GM21390 (cell line): ENCODE measurements at regions not wholly inside any gene's neighbourhood (a gene's known extent, or its start where the extent isn't known, plus 50 kb on each side); places are given as distances from the start of the nearest gene placed in this dataset.
"Not testable (repeated sequence)": the region's sequence is repeated elsewhere in the genome, so short reads cannot be mapped to it uniquely, and the experiment has no call there.

Experiments
- ATAC-seq: cut with Tn5 transposase; IDR thresholded peaks from one replicate; pipeline ENCODE4 v1.9.1; 2021; ENCODE audit not compliant: unreplicated experiment

DNA sequence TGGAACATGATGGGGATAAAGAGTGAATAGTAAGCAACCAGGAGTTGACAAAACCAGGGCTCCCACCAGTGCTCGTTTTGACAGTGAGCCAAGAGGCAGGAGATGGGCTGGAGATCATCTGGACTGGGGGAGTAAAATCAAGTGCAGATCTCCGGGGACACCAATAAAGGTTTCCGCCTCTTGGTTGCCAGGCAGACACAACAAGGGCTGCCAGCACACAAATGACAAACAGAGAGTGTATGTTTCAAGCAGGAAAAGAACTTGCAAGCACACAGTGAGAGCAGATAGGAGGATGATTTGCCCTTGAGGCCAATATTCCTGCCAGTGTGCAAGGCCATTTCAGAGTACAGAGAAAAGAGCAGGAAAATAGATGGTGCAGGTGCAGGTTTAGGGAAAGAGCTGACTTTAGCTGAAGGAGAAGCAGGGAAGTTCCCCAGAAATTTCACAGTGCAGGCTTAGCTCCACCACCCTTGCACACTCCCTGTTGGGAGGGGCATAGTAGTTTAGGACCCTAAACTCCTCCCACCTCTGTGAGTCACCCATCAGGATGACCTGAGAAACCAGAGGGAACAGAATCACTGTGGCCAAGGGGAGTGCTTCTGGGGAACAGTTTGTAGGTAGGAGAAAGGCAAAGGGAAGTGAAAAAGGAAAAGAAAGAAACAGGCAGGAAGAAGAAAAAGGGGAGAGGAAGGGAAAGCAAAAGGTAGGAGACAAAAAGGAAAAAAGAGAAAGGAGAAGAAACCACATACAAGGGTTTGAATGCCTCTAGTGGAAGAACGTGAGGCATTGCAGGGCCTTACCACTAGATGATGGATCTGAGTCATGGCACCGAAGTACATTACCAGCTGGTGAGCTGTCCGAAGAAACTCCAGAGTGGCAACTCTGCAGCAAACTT, 404.4 kb downstream of the SLC6A15 start:
- ATAC-seq = peak; percentile 75

DNA sequence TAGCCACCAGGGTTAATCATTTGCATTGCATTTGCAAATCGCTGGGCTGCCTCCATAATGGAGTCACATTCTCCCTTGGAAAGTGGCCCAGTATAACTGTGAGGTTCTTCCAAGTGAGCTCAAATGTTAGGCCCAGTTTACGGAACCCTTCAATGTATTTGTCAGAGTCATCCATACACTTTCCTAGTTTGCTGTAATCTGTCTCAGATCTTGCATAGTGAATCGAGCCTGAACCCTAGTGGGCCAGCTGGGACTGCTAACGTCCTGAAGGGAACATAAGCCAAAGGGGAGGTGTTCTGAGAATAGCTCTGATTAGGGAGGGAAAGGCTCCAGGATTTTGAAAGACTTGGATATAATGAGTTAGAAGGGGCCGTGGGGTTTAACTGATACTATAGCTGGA, 406.3 kb downstream of the SLC6A15 start:
- ATAC-seq = no peak

- peak; percentile 88 for ATAC-seq
These were observed 409.5 kb downstream of the SLC6A15 start for GRCh38 chr12:84502907-84503787.

- no peak for ATAC-seq
These were observed 410.3 kb downstream of the SLC6A15 start for GRCh38 chr12:84502180-84502860.

DNA sequence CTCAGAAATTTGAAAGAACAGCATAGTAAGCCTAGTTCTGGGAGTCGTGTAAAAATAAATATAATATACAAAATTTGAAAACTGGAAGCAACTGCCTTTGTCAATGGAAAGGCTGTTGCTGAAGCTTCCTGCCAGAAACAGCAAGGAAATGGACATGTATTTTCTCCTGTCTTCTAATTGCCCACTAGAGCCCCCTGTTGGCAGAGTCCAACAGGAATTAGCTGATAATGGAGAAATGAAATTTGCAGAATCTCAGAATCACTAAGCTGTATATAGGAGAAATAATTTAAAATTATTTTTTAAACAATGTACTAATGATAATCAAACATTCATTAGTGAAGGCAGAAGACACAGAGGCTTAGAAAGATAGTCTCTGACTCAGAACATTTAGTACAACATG, 414.8 kb downstream of the SLC6A15 start:
- no peak for ATAC-seq

DNA sequence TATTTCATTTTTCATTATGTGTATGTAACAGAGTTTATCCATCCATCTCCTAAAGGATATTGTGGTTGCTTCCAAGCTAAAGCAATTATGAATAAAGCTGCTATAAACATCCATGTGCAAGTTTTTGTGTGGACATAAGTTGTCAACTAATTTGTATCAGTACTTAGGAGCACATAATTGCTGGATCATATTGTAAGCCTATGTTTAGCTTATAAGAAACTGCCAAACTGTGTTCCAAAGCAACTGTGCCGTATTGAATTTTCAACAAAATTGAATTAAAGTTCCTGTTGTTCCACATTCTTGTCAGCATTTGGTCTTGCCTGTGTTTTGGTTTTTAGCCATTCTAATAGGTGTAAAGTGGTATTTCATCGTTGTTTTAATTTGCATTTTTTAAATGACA, 416.9 kb downstream of the SLC6A15 start:
- no peak for ATAC-seq

DNA sequence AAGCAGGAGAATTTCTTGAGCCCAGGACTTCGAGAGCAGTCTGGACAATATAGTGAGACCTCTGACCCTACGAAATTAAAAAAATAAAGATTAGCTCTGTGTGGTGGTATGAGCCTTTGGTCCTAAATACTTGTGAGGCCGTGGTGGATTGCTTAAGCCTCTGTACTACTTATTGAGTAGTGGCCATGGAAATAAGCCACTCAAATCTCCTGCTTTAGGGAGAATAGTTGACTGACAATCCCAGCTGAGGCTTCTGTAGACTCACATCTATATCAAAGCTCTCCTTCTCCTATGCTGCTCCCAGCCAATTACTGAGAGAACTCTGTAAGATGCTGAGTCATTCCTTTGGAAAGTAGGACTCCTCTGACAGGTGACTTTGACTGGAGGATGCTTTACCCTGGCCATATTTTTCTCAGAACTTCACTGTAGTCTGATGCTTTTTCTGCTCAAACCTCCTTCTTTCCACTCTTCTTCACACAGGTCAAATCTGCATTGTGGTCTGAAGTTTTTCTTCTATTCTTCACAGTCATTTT, 420.2 kb downstream of the SLC6A15 start:
- ATAC-seq = no peak

- ATAC-seq = no peak
These were observed 427.8 kb downstream of the SLC6A15 start for GRCh38 chr12:84484798-84485197.

GRCh38 chr12:84480803-84481202, 431.8 kb downstream of the SLC6A15 start:
- no peak for ATAC-seq

DNA sequence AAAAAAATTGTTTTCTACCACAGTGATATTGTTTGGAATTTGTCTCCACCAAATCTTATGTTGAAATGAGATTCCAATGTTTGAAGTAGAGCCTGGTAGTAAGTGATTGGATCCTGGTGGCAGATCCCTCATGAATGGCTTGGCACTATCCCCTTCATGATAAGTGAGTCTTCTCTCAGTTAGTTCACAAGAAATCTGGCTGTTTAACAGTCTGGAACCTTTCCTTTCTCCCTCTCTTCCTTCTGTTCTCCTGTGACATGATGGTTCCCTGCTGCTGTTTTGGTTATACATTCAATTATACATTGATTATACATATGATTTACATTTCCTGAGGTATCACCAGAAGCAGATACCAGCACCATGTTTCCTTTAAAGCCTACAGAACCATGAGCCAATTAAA, 442.2 kb downstream of the SLC6A15 start:
- ATAC-seq = no peak

DNA sequence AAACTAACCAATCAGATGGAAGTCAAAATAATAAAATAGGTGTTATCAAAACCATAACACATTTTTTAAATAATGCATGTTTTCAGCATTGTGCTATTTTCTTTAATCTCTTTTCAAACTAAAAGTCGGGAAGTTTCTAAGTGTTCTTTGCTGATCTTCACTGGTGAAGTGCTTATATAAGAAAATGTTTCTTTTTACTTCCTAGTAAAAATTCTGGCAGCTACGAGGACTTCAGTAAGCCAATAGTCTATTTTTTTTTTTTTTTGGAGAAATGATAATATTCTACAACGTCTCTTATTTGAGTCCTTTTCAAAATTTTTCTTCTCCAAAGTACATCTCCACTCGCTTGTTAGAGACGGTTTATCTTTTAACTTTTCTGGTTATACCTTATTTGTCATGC, 448.0 kb downstream of the SLC6A15 start:
- no peak for ATAC-seq

- ATAC-seq = no peak
These were observed 448.7 kb downstream of the SLC6A15 start for GRCh38 chr12:84463741-84464495.

DNA sequence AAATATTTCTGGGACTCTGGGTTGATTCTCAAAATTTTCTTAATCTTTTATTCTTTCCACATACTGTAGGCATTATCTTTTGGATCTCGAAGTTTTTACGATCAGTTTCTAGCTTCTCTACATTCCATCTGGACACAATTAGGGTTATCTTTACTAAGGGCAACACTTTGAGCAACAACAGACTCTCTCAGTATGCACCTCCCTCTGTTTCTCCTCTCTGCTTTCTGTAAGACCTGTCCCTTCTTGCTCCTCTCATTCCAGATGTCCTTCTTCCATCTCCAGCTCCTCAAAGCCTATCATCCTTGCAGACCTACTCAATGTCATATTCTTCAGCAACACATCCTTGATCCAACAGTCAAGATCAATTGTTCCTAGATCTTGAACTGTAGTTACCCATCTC, 457.0 kb downstream of the SLC6A15 start:
- no peak for ATAC-seq

GRCh38 chr12:84446478-84446877, 466.1 kb downstream of the SLC6A15 start:
- not testable (repeated sequence) for ATAC-seq

DNA sequence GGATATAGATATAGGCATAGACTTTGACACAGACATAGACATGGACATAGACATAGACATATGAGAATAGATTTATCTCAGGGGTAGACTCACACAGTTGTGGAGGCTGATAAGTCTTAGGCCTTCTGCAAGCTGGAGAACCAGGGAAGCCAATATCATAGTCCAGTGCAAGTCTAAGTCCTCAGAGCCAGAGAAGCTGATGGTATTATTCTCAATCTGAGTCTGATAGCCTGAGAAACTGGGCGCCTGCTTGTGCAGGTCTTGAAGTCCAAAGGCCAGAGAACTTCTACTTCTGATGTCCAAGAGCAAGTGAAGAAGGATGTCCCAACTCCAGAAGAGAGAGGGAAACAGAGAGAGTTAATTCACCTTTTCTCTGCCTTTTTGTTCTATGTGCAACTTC, 476.5 kb downstream of the SLC6A15 start:
- ATAC-seq = no peak

- ATAC-seq = no peak
These were observed 476.9 kb downstream of the SLC6A15 start for GRCh38 chr12:84435682-84436081.

DNA sequence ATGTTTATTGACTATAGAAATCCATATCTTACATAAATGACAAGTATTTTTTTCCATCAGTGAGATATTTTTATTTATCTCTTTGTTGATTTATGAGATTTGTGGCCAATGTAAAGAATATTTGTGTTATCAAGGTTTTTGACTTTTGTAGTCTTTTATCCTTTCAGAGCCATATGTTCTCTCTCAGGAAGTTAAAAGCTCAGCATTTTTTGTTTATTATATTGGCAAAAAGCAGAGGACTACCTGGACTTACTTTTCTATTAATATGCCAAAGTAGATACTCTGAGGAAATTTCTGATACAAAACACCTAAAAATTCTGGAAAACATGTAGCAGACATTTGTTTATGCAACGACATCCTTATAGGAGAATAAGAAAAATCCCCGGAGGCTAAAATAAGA, 490.3 kb downstream of the SLC6A15 start:
- ATAC-seq = no peak

- no peak for ATAC-seq
These were observed 491.5 kb downstream of the SLC6A15 start for GRCh38 chr12:84421103-84421502.

- ATAC-seq = no peak
These were observed 496.0 kb downstream of the SLC6A15 start for GRCh38 chr12:84416626-84417025.

GRCh38 chr12:84415946-84416345, 496.7 kb downstream of the SLC6A15 start:
- ATAC-seq = no peak
